ENCODE measurements at regions not wholly inside any gene's neighbourhood (a gene's known extent, or its start where the extent isn't known, plus 50 kb on each side); places are given as distances from the start of the nearest gene placed in this dataset.

DNA sequence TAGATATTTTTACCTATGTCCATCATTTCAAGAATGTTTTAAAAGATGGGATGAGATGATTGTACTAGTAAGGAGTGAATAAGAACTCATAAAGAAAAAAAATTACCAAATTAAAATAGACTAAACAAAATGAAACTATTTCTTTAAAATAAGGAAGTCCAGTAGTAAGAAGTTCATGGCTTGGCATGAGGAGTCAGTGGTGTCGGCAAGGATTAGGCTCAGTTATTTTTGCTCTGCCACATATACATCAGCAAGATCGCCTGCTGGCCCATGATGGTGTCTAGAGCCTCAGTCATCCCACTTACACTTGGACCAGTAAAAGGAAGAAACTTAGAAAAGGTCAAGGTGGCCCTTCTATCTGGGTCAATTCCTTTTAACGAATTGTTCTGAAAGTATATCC lies 300.9 kb upstream of the SLC8A1 start:
- TF ChIP-seq, protein P1, sequence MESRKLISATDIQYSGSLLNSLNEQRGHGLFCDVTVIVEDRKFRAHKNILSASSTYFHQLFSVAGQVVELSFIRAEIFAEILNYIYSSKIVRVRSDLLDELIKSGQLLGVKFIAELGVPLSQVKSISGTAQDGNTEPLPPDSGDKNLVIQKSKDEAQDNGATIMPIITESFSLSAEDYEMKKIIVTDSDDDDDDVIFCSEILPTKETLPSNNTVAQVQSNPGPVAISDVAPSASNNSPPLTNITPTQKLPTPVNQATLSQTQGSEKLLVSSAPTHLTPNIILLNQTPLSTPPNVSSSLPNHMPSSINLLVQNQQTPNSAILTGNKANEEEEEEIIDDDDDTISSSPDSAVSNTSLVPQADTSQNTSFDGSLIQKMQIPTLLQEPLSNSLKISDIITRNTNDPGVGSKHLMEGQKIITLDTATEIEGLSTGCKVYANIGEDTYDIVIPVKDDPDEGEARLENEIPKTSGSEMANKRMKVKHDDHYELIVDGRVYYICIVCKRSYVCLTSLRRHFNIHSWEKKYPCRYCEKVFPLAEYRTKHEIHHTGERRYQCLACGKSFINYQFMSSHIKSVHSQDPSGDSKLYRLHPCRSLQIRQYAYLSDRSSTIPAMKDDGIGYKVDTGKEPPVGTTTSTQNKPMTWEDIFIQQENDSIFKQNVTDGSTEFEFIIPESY (IDR thresholded peaks at IDR 0.05): no peak
- TF ChIP-seq SP1 (IDR thresholded peaks at IDR 0.05) (no peak), NR2F2 (IDR thresholded peaks at IDR 0.05) (no peak), TAF1 (conservative IDR thresholded peaks at IDR 0.05) (no peak), GABPA (IDR thresholded peaks at IDR 0.05 in 1 of 2, conservative IDR thresholded peaks at IDR 0.05 in 1 of 2) (no peak), FOXA2 (IDR thresholded peaks at IDR 0.05) (no peak), JUND (IDR thresholded peaks at IDR 0.05) (no peak), FOXA1 (IDR thresholded peaks at IDR 0.05) (no peak), RAD21 (IDR thresholded peaks at IDR 0.05) (no peak), HNF4G (IDR thresholded peaks at IDR 0.05) (no peak), HNF4A (conservative IDR thresholded peaks at IDR 0.05) (no peak)
- TF ChIP-seq, protein P2, sequence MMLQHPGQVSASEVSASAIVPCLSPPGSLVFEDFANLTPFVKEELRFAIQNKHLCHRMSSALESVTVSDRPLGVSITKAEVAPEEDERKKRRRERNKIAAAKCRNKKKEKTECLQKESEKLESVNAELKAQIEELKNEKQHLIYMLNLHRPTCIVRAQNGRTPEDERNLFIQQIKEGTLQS (IDR thresholded peaks at IDR 0.05): no peak
- TF ChIP-seq, protein P3, sequence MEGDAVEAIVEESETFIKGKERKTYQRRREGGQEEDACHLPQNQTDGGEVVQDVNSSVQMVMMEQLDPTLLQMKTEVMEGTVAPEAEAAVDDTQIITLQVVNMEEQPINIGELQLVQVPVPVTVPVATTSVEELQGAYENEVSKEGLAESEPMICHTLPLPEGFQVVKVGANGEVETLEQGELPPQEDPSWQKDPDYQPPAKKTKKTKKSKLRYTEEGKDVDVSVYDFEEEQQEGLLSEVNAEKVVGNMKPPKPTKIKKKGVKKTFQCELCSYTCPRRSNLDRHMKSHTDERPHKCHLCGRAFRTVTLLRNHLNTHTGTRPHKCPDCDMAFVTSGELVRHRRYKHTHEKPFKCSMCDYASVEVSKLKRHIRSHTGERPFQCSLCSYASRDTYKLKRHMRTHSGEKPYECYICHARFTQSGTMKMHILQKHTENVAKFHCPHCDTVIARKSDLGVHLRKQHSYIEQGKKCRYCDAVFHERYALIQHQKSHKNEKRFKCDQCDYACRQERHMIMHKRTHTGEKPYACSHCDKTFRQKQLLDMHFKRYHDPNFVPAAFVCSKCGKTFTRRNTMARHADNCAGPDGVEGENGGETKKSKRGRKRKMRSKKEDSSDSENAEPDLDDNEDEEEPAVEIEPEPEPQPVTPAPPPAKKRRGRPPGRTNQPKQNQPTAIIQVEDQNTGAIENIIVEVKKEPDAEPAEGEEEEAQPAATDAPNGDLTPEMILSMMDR (IDR thresholded peaks at IDR 0.05; ENCODE audit: low read depth, low read length, missing input control): no peak
- Histone ChIP-seq H3K4me1 (ENCODE audit: control insufficient read depth in 4 of 4, insufficient read depth in 4 of 4, low read length in 3 of 4) (no peaks in the 10 kb centered on the region), H3K9me3 (ENCODE audit: control insufficient read depth in 4 of 4, low read length in 3 of 4) (no peaks in the 10 kb centered on the region), H3K36me3 (ENCODE audit: control insufficient read depth in 4 of 4, insufficient read depth in 3 of 4, low read depth in 1 of 4, low read length in 3 of 4) (no peaks in the 10 kb centered on the region), H3K27ac (ENCODE audit: low read depth in 1 of 2, low read length in 2 of 2) (no peak overlapping the region), H3K4me3 (ENCODE audit: low read depth in 1 of 3, low read length in 3 of 3) (no peak overlapping the region), H3K27me3 (ENCODE audit: control insufficient read depth in 4 of 4, insufficient read depth in 4 of 4, low read length in 3 of 4) (no peaks in the 10 kb centered on the region), H3K9ac (ENCODE audit: low read depth in 1 of 2, low read length in 2 of 2) (no peak overlapping the region)
- no peak for DNase-seq (ENCODE audit: low spot score)
- 62% methylated on average over 3 of the region's 3 CpGs for WGBS

DNA sequence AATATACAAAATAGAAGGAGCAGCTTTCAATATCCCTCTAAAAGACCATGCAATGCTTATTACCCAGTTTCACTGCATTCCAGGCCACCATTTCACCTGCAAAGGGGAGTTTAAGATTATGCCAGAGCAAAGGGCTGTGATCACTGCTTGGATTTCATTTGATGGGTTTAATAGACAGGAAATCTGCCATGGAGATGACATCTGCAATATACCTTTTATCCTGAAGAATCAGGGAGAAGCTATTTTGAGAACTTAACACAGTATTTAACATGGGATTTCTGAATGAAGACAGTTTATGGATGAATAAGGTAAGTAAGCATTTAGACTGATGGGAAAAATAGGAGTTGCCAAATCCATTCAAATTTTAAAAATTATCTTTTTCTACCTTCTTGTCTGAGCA lies 303.0 kb upstream of the SLC8A1 start:
- Histone ChIP-seq H3K36me3 (ENCODE audit: control insufficient read depth in 4 of 4, insufficient read depth in 3 of 4, low read depth in 1 of 4, low read length in 3 of 4) (no peaks in the 10 kb centered on the region), H3K9me3 (ENCODE audit: control insufficient read depth in 4 of 4, low read length in 3 of 4) (no peaks in the 10 kb centered on the region), H3K27ac (ENCODE audit: low read depth in 1 of 2, low read length in 2 of 2) (no peak overlapping the region), H3K4me3 (ENCODE audit: low read depth in 1 of 3, low read length in 3 of 3) (no peak overlapping the region), H3K9ac (ENCODE audit: low read depth in 1 of 2, low read length in 2 of 2) (no peak overlapping the region), H3K4me1 (ENCODE audit: control insufficient read depth in 4 of 4, insufficient read depth in 4 of 4, low read length in 3 of 4) (no peaks in the 10 kb centered on the region), H3K27me3 (ENCODE audit: control insufficient read depth in 4 of 4, insufficient read depth in 4 of 4, low read length in 3 of 4) (no peaks in the 10 kb centered on the region)
- DNase-seq (ENCODE audit: low spot score): no peak
- TF ChIP-seq FOXA2 (IDR thresholded peaks at IDR 0.05) (no peak), JUND (IDR thresholded peaks at IDR 0.05) (no peak)

DNA sequence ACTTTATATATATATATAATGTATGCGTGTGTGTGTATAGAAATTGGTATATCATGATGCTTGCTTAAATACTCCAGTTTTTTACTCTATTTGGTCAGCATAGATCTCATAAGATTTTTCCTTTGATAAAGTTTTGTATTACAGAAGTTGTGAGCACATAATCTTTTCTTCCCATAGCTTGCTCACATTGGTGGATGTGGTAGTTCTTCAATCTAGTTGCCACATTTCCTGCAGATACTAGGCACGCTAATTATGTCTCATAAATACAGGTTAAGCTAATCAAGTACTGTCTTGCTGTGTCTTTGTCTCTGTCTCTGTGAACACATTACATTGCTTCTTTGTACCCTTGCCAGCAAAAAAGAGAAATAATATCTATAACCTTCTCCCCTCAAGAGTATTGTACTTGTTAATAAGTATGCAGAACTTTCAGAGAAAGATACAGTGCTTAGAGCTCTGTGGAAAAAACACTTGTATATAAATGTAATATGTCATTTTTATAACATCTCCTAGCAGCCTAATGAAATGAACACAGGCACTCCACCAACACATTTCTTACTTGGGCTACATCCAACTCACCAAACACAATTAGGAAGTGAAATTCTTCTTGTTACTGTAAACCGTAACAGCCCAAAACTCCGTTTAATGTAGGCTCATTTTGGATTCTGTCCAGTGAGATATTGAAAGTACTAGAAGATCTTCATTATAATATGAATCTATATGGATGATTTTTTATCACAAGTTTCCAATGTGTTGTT lies 306.7 kb upstream of the SLC8A1 start:
- Histone ChIP-seq H3K4me1 (ENCODE audit: control insufficient read depth in 4 of 4, insufficient read depth in 4 of 4, low read length in 3 of 4) (no peaks in the 10 kb centered on the region), H3K9ac (ENCODE audit: low read depth in 1 of 2, low read length in 2 of 2) (no peak overlapping the region), H3K4me3 (ENCODE audit: low read depth in 1 of 3, low read length in 3 of 3) (no peak overlapping the region), H3K27me3 (ENCODE audit: control insufficient read depth in 4 of 4, insufficient read depth in 4 of 4, low read length in 3 of 4) (no peaks in the 10 kb centered on the region), H3K9me3 (ENCODE audit: control insufficient read depth in 4 of 4, low read length in 3 of 4) (no peaks in the 10 kb centered on the region), H3K36me3 (ENCODE audit: control insufficient read depth in 4 of 4, insufficient read depth in 3 of 4, low read depth in 1 of 4, low read length in 3 of 4) (no peaks in the 10 kb centered on the region), H3K27ac (ENCODE audit: low read depth in 1 of 2, low read length in 2 of 2) (no peak overlapping the region)
- WGBS: 58% methylated on average over 4 of the region's 4 CpGs
- no peak for DNase-seq (ENCODE audit: low spot score)
- no peak for TF ChIP-seq NR2F2 (IDR thresholded peaks at IDR 0.05)
- TF ChIP-seq, protein P1 (IDR thresholded peaks at IDR 0.05): no peak
- no peak for TF ChIP-seq FOXA1 (IDR thresholded peaks at IDR 0.05)
- TF ChIP-seq, protein P4, sequence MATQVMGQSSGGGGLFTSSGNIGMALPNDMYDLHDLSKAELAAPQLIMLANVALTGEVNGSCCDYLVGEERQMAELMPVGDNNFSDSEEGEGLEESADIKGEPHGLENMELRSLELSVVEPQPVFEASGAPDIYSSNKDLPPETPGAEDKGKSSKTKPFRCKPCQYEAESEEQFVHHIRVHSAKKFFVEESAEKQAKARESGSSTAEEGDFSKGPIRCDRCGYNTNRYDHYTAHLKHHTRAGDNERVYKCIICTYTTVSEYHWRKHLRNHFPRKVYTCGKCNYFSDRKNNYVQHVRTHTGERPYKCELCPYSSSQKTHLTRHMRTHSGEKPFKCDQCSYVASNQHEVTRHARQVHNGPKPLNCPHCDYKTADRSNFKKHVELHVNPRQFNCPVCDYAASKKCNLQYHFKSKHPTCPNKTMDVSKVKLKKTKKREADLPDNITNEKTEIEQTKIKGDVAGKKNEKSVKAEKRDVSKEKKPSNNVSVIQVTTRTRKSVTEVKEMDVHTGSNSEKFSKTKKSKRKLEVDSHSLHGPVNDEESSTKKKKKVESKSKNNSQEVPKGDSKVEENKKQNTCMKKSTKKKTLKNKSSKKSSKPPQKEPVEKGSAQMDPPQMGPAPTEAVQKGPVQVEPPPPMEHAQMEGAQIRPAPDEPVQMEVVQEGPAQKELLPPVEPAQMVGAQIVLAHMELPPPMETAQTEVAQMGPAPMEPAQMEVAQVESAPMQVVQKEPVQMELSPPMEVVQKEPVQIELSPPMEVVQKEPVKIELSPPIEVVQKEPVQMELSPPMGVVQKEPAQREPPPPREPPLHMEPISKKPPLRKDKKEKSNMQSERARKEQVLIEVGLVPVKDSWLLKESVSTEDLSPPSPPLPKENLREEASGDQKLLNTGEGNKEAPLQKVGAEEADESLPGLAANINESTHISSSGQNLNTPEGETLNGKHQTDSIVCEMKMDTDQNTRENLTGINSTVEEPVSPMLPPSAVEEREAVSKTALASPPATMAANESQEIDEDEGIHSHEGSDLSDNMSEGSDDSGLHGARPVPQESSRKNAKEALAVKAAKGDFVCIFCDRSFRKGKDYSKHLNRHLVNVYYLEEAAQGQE (IDR thresholded peaks at IDR 0.05): no peak
- TF ChIP-seq RAD21 (IDR thresholded peaks at IDR 0.05): no peak
- TF ChIP-seq, protein P3 (IDR thresholded peaks at IDR 0.05; ENCODE audit: low read depth, low read length, missing input control): no peak
- TF ChIP-seq YY1 (IDR thresholded peaks at IDR 0.05): no peak
